HL-60 (cell line): ENCODE measurements at regions not wholly inside any gene's neighbourhood (a gene's known extent, or its start where the extent isn't known, plus 50 kb on each side); places are given as distances from the start of the nearest gene placed in this dataset.

ENCODE experiments used
- CTCF ChIP-seq: IDR thresholded peaks from one replicate; pipeline ENCODE4 v1.5.1; 2011; ENCODE audit warnings: low read length, control low read depth, inconsistent platforms; ENCODE audit not compliant: insufficient read depth
- GABPA ChIP-seq: IDR thresholded peaks from 2 replicates; pipeline ENCODE4 v1.6.1; 2012; ENCODE audit warnings: low read depth
- POLR2AphosphoS5 ChIP-seq: IDR thresholded peaks from 2 replicates; pipeline ENCODE4 v1.6.1; 2012; ENCODE audit warnings: low read depth
- REST ChIP-seq: IDR thresholded peaks from 2 replicates; pipeline ENCODE4 v1.6.1; 2012; ENCODE audit warnings: low read depth; ENCODE audit not compliant: insufficient replicate concordance

- TF ChIP-seq POLR2AphosphoS5 (no peak), CTCF (no peak), REST (no peak), GABPA (no peak)
Observed at GRCh38 chr9:31067418-31067817, 1317.0 kb upstream of the ACO1 start.
